ENCODE measurements at regions not wholly inside any gene's neighbourhood (a gene's known extent, or its start where the extent isn't known, plus 50 kb on each side); places are given as distances from the start of the nearest gene placed in this dataset.
A peak's percentile ranks its signal among the peaks of the same experiment; 100 is the strongest.

- peak in 1 of 3 donors; percentile 80 for DNase-seq (ENCODE audit: low read depth in 2 of 3, low spot score in 2 of 3)
These were observed 219.8 kb downstream of the OR13H1 start for GRCh38 chrX:131763674-131764073.

- DNase-seq (ENCODE audit: low read depth in 2 of 3, low spot score in 2 of 3) = no peak
These were observed 220.3 kb downstream of the OR13H1 start for GRCh38 chrX:131764216-131764615.

DNA sequence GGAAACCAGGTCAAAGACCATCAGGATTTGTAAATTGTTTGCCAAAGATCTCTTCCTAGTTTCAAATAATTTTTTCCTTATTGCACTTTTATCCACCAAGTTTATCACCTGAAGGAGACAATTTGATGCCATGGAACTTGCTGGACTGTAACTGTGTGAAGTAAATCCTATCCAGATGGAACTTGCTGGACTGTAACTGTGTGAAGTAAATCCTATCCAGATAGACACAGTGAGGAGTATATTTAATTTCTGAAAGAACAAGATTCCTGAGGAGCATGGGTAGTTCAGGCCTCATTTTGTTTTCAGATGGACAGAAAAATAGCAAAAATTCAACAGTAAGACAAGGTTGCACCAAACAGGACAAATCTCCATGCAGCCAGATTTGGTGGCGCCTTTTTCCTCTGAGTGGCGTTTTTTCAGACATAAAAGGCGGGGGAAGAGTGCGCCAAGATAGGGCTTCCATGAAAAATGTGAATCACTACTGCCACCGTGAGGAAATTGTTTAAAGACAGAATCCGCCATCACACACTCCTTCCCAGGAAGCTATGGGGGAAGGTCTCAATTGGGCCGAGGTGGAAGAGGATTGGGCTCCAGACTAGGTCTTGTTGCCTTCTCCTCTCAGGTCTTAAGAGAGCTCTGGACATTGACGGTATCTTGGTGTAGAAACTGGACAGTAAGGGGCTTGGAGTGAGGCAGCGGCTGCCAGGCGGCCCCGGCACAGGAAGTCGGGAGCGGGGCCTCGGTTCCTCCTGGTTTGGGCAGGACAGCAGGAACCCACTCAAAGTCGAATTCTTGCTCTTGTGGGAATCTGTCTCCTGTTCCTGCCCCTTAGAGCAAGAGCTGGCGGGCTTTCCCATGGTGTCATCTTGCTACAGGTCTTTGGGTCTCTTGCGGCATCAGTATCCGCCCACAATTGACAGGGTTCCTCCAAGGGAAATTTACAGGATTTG lies 234.7 kb downstream of the OR13H1 start:
- DNase-seq (ENCODE audit: low read depth in 2 of 3, low spot score in 2 of 3) = peak in 1 of 3 donors; percentile 63

DNA sequence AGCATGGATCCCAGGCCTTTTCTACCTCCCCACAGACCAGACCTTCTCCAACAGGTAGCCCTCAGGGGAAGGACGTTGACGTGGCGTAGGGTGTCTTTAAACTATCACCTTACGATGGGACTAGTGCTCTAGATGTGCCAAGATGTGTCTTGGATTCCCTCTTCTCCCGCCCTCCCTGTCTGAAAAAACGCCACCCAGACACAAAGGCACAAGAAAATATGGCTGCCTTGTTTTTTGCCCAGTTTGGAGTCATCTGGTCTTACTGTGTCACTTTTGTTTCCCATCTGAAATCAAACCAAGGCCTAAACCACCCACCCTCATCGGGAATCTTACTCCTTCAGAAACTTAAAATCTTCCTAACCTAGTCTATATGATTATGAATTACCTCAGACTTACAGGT lies 235.4 kb downstream of the OR13H1 start:
- DNase-seq (ENCODE audit: low read depth in 2 of 3, low spot score in 2 of 3) = no peak

DNA sequence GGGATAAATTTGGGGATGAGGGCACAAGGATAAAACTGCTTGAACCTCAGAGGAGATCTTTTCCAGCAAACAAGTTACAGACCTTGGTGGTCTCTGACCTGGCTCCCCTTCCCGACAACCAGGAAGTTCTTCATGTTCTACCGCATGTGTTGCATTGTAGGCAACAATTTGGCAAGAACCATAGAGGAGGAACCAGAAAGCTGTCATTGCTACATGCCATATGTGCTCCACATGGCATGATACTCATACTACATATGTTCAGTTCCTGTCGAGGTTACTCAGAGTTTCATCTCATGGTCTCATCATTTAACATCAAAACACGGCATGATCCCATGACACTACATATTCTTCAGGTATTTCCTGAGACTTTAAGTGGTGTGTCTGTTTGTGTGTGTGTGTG lies 235.9 kb downstream of the OR13H1 start:
- no peak for DNase-seq (ENCODE audit: low read depth in 2 of 3, low spot score in 2 of 3)

GRCh38 chrX:131782646-131783045 lies 238.8 kb downstream of the OR13H1 start:
- no peak for DNase-seq (ENCODE audit: low read depth in 2 of 3, low spot score in 2 of 3)

- DNase-seq (ENCODE audit: low read depth in 2 of 3, low spot score in 2 of 3) = peak in 1 of 3 donors; percentile 82
These were observed 239.4 kb upstream of the STK26 start for GRCh38 chrX:131783555-131784308.

DNA sequence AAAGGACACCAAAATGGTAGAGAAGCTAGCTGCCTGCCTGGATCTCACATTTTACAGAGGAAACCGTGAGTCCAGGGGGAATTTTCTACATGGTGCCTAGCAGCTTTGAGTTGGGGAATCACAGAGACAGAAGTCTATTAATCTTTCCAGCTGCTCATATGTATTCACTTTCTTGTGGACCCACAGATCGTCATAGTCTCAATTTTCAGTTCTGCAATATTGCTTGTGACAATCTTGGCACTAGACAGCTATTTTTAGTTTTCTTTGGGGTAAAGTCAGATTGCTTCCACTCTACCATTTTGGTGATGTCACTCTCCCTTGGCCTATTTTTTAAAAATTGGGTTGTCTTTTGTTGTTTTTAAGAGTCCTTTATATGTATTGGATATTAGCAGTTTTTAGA lies 233.4 kb upstream of the STK26 start:
- DNase-seq (ENCODE audit: low read depth in 2 of 3, low spot score in 2 of 3) = no peak

GRCh38 chrX:131791608-131792355 lies 231.3 kb upstream of the STK26 start:
- no peak for DNase-seq (ENCODE audit: low read depth in 2 of 3, low spot score in 2 of 3)

GRCh38 chrX:131792356-131792749 lies 230.7 kb upstream of the STK26 start:
- peak in 1 of 3 donors; percentile 85 for DNase-seq (ENCODE audit: low read depth in 2 of 3, low spot score in 2 of 3)

DNA sequence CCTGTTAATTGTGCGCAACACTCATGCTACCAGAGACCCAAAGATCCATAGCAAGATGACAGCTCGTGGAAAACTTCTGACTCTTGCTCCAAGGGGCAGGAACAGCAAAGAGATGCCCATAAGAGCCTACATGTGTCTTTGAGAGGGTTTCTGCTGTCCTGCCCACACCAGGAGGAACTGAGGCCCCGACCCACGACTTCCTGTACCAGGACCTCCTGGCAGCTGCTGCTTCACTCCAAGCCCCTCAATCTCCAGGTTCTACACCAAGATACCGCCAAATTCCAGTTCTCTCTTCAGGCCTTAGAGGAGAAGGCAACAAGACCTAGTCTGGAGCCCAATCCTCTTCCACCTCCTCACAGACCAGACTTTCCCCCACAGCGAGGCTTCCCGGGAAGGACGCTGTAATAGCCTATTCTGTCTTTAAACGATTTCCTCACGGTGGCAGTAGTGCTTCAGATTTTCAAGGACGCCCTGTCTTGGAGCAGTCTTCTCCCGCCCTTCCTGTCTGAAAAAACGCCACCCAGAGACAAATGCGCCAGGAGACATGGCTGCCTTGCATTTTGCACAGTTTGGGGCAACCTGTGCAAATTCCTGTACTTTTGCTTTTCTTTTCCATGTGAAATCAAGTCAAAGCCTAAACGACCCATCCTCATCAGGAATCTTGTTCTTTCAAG lies 230.2 kb upstream of the STK26 start:
- peak in 1 of 3 donors; percentile 87 for DNase-seq (ENCODE audit: low read depth in 2 of 3, low spot score in 2 of 3)

- DNase-seq (ENCODE audit: low read depth in 2 of 3, low spot score in 2 of 3) = no peak
These were observed 227.5 kb upstream of the STK26 start for GRCh38 chrX:131795442-131796229.

DNA sequence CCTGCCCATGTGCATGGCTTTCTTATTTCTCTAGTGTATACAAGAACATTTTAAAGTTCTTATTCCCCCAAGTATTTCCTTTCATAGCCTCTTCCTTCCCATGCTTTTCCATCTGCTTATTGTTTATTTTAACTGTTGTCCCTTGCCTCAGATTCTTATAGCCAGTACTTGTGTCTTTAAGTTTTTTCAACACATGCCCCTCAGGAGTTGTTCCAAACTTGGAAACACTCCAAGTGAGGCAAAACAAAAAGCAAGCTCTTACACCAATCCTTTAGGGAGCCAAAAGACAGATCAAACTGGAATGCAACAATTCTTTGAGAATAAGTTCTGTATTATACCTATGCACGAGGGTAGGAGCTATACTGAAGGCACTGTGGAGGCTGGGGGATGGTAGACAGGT lies 222.0 kb upstream of the STK26 start:
- no peak for DNase-seq (ENCODE audit: low read depth in 2 of 3, low spot score in 2 of 3)

GRCh38 chrX:131801911-131802310 lies 221.2 kb upstream of the STK26 start:
- no peak for DNase-seq (ENCODE audit: low read depth in 2 of 3, low spot score in 2 of 3)

DNA sequence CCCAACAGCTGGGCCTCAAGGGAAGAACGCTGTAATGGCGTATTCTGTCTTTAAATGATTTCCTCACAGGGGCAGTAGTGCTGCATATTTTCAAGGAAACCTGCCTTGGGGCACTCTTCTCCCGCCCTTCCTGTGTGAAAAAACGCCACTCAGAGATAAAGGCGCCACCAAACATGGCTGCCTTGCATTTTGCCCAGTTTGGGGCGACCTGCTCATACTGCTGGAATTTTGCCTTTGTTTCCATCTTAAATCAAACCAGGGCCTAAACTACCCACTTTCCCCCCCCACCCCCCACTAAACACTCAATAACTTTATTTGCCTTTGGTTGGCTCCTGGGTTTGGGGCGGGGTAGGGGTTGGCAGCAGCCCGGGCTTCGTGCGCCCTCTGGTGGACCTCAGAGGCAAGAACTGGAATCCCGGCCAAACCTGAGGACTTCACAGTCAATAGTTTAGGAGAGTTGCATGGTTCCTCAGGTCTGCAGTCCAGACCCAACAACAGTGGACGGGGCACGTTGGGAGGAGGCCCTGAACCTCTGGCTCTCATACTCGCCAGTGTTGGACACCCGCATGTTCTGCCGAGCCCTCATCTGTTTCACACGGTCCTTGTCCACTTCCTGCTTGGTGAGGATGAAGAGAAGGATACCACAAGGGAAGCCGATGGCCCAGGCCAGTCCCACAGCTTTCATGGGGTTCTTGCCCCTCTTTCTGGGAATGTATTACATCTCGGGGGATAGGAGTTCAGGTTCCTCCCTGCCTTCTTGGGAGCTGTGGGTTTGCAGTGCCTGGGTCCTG lies 220.1 kb upstream of the STK26 start:
- peak in 1 of 3 donors; percentile 18 for DNase-seq (ENCODE audit: low read depth in 2 of 3, low spot score in 2 of 3)

- peak; percentile 85 to 95 (median 85) for DNase-seq (ENCODE audit: low read depth in 2 of 3, low spot score in 2 of 3)
These were observed 210.0 kb upstream of the STK26 start for GRCh38 chrX:131812847-131813825.

- peak; percentile 83 to 95 (median 83) for DNase-seq (ENCODE audit: low read depth in 2 of 3, low spot score in 2 of 3)
These were observed 206.5 kb upstream of the STK26 start for GRCh38 chrX:131816551-131817136.
